Common myeloid progenitor, CD34-positive (primary cell): ENCODE measurements at regions not wholly inside any gene's neighbourhood (a gene's known extent, or its start where the extent isn't known, plus 50 kb on each side); places are given as distances from the start of the nearest gene placed in this dataset.

Source experiments
- CTCF ChIA-PET: fragments of 350-600 bp; sonication (Branson Sonifier 250); formaldehyde crosslinking; loops from one replicate; lab custom pipeline; 2021; ENCODE audit warnings: antibody characterized with exemption; lab: Charles Lee
- POLR2A ChIA-PET: fragments of 350-600 bp; sonication (Branson Sonifier 250); formaldehyde crosslinking; loops from one replicate; lab custom pipeline; 2021; ENCODE audit warnings: antibody characterized with exemption; lab: Charles Lee
- DNase-seq, 3 donors: peaks; one replicate each; pipeline versions ENCODE4 v3.0.0 to v3.0.0-alpha.2; 2013
- H3K27ac ChIP-seq, 2 experiments: 1 replicate in 1 of 2; 2 replicates in 1 of 2; pipeline ENCODE4 v1.7.0; 2013; ENCODE audit warnings: inconsistent platforms in 2 of 2, low read length in 2 of 2, mild to moderate bottlenecking in 2 of 2, low read depth in 1 of 2, moderate library complexity in 1 of 2; ENCODE audit not compliant: severe bottlenecking in 2 of 2, insufficient read depth in 1 of 2, poor library complexity in 1 of 2
- H3K27me3 ChIP-seq, 5 experiments: replicated peaks in 2 of 5; 1 replicate in 3 of 5; 2 replicates in 2 of 5; pipeline versions ENCODE4 v1.6.1 to v1.7.0; 2013; ENCODE audit warnings: low read length in 4 of 5, mild to moderate bottlenecking in 2 of 5, moderate library complexity in 2 of 5, inconsistent platforms in 1 of 5; ENCODE audit not compliant: insufficient read depth in 5 of 5, control insufficient read depth in 4 of 5
- H3K36me3 ChIP-seq, 4 experiments: 1 replicate in 2 of 4; 2 replicates in 2 of 4; pipeline versions ENCODE4 v1.6.1 to v1.7.0; 2013; ENCODE audit warnings: low read length in 3 of 4, control low read depth in 1 of 4, mild to moderate bottlenecking in 1 of 4; ENCODE audit not compliant: control insufficient read depth in 4 of 4, insufficient read depth in 4 of 4
- H3K4me1 ChIP-seq, 4 experiments: 1 replicate in 3 of 4; 2 replicates in 1 of 4; pipeline versions ENCODE4 v1.6.1 to v1.7.1; 2013; ENCODE audit warnings: low read length in 3 of 4, mild to moderate bottlenecking in 3 of 4, control low read depth in 1 of 4, inconsistent platforms in 1 of 4, moderate library complexity in 1 of 4; ENCODE audit not compliant: control insufficient read depth in 4 of 4, insufficient read depth in 4 of 4; ENCODE audit errors: control extremely low read depth in 1 of 4
- H3K4me3 ChIP-seq, 7 experiments: 1 replicate in 4 of 7; 2 replicates in 3 of 7; pipeline versions ENCODE4 v1.5.1 to v1.7.0; 2013; ENCODE audit warnings: mild to moderate bottlenecking in 7 of 7, low read length in 6 of 7, moderate library complexity in 6 of 7, inconsistent platforms in 2 of 7, low read depth in 2 of 7, control low read depth in 1 of 7; ENCODE audit not compliant: insufficient read depth in 4 of 7, control insufficient read depth in 1 of 7; ENCODE audit errors: extremely low read depth in 1 of 7
- H3K9me3 ChIP-seq, 5 experiments: 1 replicate in 4 of 5; 2 replicates in 1 of 5; pipeline versions ENCODE4 v1.6.1 to v1.7.1; 2013; ENCODE audit warnings: low read length in 4 of 5, mild to moderate bottlenecking in 2 of 5, inconsistent platforms in 1 of 5, low read depth in 1 of 5, moderate library complexity in 1 of 5; ENCODE audit not compliant: control insufficient read depth in 4 of 5, insufficient read depth in 2 of 5; ENCODE audit errors: control extremely low read depth in 1 of 5
- WGBS: methylation state at CpG from one replicate; pipeline ENCODE4 v1.1.5; 2013; ENCODE audit not compliant: insufficient coverage; 5-methylcytosine and 5-hydroxymethylcytosine counted together

DNA sequence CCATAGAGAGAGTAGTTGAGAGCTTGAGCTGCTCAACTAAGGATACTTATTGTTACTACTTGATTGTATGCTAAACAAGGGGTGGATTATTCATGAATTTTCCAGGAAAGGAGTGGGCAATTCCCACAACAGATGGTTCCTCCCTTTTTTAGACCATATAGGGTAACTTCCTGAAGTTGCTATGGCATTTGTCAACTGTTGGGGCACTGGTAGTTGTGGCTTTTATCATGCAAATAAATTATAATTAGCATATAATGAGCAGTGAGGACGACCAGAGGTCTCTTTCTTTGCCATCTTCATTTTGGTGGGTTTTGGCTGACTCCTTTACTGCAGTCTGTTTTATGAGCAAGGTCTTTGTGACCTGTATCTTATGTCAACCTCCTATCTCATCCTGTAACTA, 1403.5 kb upstream of the PABPC4L start:
- no peak for DNase-seq
- WGBS = no CpG with 5 or more reads among the region's 1 CpG
- ChIA-PET POLR2A (no interaction called here), CTCF (no interaction called here)
- H3K36me3 ChIP-seq = no peaks in the 10 kb centered on the region
- no peaks in the 10 kb centered on the region for H3K27me3 ChIP-seq
- no peak overlapping the region for H3K27ac ChIP-seq
- no peak overlapping the region for H3K4me3 ChIP-seq
- H3K4me1 ChIP-seq = no peaks in the 10 kb centered on the region
- H3K9me3 ChIP-seq = peaks cover 0 to 2% (median 0%) of the 10 kb centered on the region in 5 experiments

DNA sequence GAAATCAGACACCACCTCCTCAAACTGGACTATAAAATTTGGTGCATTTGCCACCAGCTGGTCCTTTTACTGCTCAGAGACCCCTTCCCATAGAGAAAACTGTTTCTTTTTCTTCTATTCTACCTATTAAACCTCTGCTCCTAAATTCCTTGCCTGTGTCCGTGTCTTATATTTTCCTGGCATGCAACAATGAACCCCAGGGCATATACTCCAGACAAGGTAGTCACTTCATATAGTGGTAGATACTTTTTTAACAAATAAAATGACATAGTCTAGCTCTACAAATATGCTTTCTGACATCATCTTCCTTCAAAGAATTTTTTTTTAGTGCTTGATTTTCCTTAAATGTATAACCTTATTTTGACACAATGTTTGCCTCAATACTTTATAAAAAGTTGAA, 1402.9 kb upstream of the PABPC4L start:
- H3K36me3 ChIP-seq = no peaks in the 10 kb centered on the region
- WGBS = no CpG with 5 or more reads among the region's 1 CpG
- no peaks in the 10 kb centered on the region for H3K27me3 ChIP-seq
- peaks cover 0 to 2% (median 0%) of the 10 kb centered on the region in 5 experiments for H3K9me3 ChIP-seq
- no peak overlapping the region for H3K4me3 ChIP-seq
- CTCF ChIA-PET = no interaction called here
- H3K4me1 ChIP-seq = no peaks in the 10 kb centered on the region
- H3K27ac ChIP-seq = no peak overlapping the region
- DNase-seq = no peak
- POLR2A ChIA-PET = no interaction called here

DNA sequence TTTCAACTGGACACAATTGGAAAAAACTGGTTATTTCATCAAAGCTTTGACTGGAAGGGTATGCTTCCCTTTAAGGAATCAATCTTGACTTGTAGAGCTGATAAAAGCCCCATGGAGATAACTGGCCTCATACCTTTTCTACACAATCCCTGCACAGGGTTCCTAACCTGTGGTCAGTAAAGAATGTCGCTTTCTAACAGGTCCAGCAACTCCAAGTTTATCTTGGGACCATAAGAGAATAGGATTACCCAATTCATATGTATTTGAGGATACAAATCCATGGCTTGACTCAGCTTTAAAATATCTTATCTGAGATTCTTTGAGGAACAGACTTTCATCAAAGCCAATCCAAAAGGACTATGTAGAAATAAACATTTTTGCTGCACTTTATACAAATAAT, 1399.8 kb upstream of the PABPC4L start:
- no CpG with 5 or more reads among the region's 1 CpG for WGBS
- Histone ChIP-seq H3K4me3 (no peak overlapping the region), H3K36me3 (no peaks in the 10 kb centered on the region), H3K9me3 (peaks cover 0 to 8% (median 2%) of the 10 kb centered on the region in 5 experiments), H3K27ac (no peak overlapping the region), H3K27me3 (no peaks in the 10 kb centered on the region), H3K4me1 (no peaks in the 10 kb centered on the region)
- ChIA-PET CTCF (no interaction called here), POLR2A (no interaction called here)
- DNase-seq = no peak

- no peak for DNase-seq
- Histone ChIP-seq H3K36me3 (no peaks in the 10 kb centered on the region), H3K4me3 (no peak overlapping the region), H3K27ac (no peak overlapping the region), H3K4me1 (no peaks in the 10 kb centered on the region), H3K27me3 (no peaks in the 10 kb centered on the region), H3K9me3 (peaks cover 0 to 17% (median 2%) of the 10 kb centered on the region in 5 experiments)
- ChIA-PET POLR2A (no interaction called here), CTCF (no interaction called here)
- no CpG with 5 or more reads among the region's 1 CpG for WGBS
Measured at GRCh38 chr4:135598151-135598550, 1396.6 kb upstream of the PABPC4L start.

GRCh38 chr4:135594521-135594920, 1392.9 kb upstream of the PABPC4L start:
- Histone ChIP-seq H3K36me3 (no peaks in the 10 kb centered on the region), H3K27ac (no peak overlapping the region), H3K4me1 (no peaks in the 10 kb centered on the region), H3K9me3 (peaks cover 0 to 15% (median 2%) of the 10 kb centered on the region in 5 experiments), H3K4me3 (no peak overlapping the region), H3K27me3 (no peaks in the 10 kb centered on the region)
- CTCF ChIA-PET = no interaction called here
- WGBS = no CpG with 5 or more reads among the region's 1 CpG
- no peak for DNase-seq
- POLR2A ChIA-PET = no interaction called here

DNA sequence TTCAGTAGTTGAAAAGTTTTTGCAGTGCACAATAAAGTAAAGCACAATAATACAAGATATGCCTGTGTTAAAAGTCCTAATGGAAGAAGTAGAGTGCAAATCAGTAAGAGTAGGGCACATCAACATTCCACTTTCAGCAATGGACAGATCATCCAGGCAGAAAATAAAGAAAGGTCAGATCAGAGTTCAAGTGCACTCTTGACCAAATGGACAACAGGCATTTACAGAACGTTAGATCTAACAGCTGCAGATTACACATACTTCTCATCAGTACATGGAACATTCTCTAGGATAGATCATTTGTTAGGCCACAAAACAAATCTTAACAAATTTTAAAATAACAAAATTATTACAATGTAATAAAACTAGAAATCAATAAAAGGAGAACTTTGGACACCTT, 1373.5 kb upstream of the PABPC4L start:
- Histone ChIP-seq H3K27ac (no peak overlapping the region), H3K4me3 (no peak overlapping the region), H3K9me3 (no peaks in the 10 kb centered on the region), H3K4me1 (no peaks in the 10 kb centered on the region), H3K27me3 (no peaks in the 10 kb centered on the region), H3K36me3 (no peaks in the 10 kb centered on the region)
- whole genome bisulfite sequencing = no CpG with 5 or more reads among the region's 1 CpG
- CTCF ChIA-PET = no interaction called here
- no peak for DNase-seq
- POLR2A ChIA-PET = no interaction called here

GRCh38 chr4:135573251-135573650, 1371.7 kb upstream of the PABPC4L start:
- H3K4me3 ChIP-seq = no peak overlapping the region
- DNase-seq = no peak
- ChIA-PET CTCF (no interaction called here), POLR2A (no interaction called here)
- no peaks in the 10 kb centered on the region for H3K9me3 ChIP-seq
- no peaks in the 10 kb centered on the region for H3K4me1 ChIP-seq
- H3K27me3 ChIP-seq = no peaks in the 10 kb centered on the region
- H3K36me3 ChIP-seq = no peaks in the 10 kb centered on the region
- no peak overlapping the region for H3K27ac ChIP-seq
